RKO (cell line): ENCODE measurements at regions not wholly inside any gene's neighbourhood (a gene's known extent, or its start where the extent isn't known, plus 50 kb on each side); places are given as distances from the start of the nearest gene placed in this dataset.
"Not testable (repeated sequence)": the region's sequence is repeated elsewhere in the genome, so short reads cannot be mapped to it uniquely, and the experiment has no call there.

Experiments used
- DNase-seq: peaks from one replicate; pipeline ENCODE4 v3.0.0-alpha.2; 2016; ENCODE audit warnings: low spot score

DNA sequence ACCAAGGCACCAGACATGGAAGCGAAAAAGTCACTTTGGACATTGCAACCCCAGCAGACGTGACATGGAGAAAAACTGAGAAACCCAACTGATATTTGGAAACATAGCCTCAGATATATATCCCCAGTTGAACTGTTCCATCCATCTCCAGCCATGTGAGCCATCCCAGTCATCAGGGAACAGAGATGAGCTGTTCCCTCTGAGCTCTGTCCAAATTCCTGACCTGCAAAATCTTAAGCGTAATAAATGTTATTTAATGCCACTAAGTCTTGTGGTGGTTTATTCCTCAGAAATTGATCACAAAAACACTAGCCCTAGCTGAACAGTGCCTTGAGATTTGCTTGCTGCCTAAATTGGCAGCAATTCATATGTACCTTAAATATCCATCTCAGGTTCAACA is 182.8 kb downstream of the NRP2 start:
- DNase-seq = no peak

GRCh38 chr2:205864491-205864890 is 182.2 kb downstream of the NRP2 start:
- DNase-seq = no peak

- not testable (repeated sequence) for DNase-seq
Measured at GRCh38 chr2:205862761-205863160, 180.5 kb downstream of the NRP2 start.

DNA sequence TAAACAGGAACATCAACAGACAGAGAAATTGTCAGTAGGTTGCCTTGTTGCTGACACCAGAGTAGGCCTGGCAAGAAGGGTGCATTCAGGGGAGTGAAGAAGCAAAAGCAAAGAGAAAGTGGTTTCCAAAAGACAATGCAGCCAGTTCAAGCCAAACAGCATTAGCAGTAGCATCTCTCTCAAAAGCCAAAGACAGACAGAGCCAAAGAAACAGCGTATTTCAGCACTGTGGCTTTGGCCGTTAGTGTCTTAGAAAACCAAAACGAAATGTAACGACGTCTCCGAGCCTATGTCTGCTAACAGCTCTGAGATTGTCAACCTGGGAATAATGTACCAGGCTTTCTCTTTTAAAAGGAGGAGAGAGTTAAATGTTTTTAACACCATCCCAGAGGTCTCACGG is 178.6 kb downstream of the NRP2 start:
- no peak for DNase-seq

GRCh38 chr2:205860181-205860580 is 177.9 kb downstream of the NRP2 start:
- DNase-seq = no peak

DNA sequence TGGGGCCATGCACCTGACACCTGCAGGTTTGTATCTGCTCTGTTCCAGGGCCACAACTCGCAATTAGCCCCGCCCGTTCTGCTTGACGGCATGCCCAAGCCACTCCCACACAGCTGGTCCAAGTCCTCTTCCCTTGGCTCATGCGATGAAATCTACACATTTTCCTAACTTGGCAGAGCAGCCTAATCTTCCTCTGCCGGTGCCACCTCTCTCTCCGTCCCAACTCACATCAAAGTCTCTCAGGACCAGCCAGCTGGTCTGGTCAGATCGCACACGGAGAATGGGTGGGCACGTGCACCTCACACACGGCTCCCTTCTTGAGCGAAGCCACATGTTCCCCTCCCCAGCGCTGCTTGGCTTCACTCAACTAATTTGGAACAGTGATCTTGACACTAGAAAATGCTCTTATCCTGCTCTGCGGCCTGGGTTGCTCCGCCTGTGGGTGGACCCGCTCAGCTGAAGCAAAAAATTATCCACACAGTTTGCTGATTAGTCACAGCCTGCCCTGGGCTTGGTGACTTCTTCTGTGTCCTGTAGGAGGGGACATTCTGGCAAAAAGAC is 176.7 kb downstream of the NRP2 start:
- DNase-seq = no peak

GRCh38 chr2:205858275-205858674 is 176.0 kb downstream of the NRP2 start:
- DNase-seq = no peak

DNA sequence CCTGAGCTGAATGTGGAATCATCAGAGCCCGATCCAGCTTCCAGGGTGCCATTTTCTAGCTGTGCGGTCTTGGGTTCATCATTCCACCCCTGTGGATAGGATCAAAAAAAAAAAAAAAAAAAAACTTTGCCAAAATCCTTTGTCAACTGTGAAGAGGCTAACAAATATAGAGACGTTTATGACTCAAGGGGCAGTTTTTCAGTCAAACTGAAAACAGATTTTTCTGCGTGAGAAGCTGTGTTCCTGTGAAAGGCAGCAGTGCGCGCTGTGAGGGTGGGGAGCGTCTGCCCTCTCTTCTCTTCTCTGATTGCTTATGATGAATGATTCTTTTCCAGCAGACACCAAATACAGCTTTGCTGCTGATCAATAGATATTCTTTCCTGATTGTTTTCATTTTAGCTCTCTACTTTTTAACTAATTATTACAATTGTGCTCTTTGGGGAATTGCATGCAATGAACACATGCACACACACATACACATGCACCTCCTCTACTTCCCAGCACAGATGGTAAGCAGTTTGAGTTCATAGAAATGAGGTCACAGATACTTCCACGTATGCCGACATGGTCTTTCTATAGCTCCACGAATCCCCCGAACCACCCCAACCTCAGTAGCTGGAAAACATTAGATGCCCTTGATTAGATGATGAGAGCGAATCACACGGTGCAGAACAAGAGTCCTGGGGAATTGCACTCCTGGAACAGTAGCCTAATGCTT is 175.4 kb downstream of the NRP2 start:
- no peak for DNase-seq

GRCh38 chr2:205852457-205852856 is 170.2 kb downstream of the NRP2 start:
- no peak for DNase-seq

GRCh38 chr2:205850611-205851010 is 168.3 kb downstream of the NRP2 start:
- no peak for DNase-seq

GRCh38 chr2:205850132-205850531 is 167.8 kb downstream of the NRP2 start:
- DNase-seq = no peak

GRCh38 chr2:205849136-205849535 is 166.8 kb downstream of the NRP2 start:
- DNase-seq = no peak

DNA sequence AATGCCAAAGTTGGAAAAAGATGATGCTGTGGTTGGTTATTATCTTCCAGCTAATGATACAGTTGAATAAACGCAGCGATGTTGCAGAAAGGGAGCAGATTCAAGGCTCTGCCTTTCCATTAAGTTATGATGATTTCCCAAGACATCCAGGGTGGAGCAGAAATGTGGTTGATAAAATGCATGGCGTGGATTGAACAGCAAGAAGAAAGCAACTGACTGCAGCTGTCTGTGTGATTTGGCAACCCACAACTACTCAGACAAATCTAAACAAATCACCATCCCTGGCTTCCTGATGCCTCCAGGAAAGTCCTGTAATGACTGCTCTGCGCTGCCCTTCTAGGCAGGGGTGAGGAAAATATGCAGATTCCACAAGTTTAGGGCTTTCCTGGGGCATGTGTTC is 166.3 kb downstream of the NRP2 start:
- DNase-seq = no peak
